Breast epithelium (tissue), 4 donors: ENCODE measurements at regions not wholly inside any gene's neighbourhood (a gene's known extent, or its start where the extent isn't known, plus 50 kb on each side); places are given as distances from the start of the nearest gene placed in this dataset.
"Not testable (repeated sequence)": the region's sequence is repeated elsewhere in the genome, so short reads cannot be mapped to it uniquely, and the experiment has no call there.

Experiments
- DNase-seq, 2 donors: peaks; one replicate each; pipeline ENCODE4 v3.0.0-alpha.2; 2019; ENCODE audit warnings: low spot score in 2 of 2
- H3K27ac ChIP-seq, 2 donors: fragments of 200-600 bp; sonication (generic) in 1 of 2; one replicate each; pipeline ENCODE4 v1.5.1; 2016 to 2019; ENCODE audit warnings: mild to moderate bottlenecking in 1 of 2
- H3K27me3 ChIP-seq, 2 donors: fragments of 200-600 bp; sonication (generic) in 1 of 2; one replicate each; pipeline versions ENCODE4 v1.5.1 to v1.6.0; 2017 to 2019; ENCODE audit warnings: control low read depth in 1 of 2, mild to moderate bottlenecking in 1 of 2
- H3K36me3 ChIP-seq: fragments of 200-600 bp; one replicate; pipeline ENCODE4 v1.5.1; 2019
- H3K4me1 ChIP-seq, 2 donors: fragments of 200-600 bp; sonication (generic); one replicate each; pipeline ENCODE4 v1.5.1; 2016 to 2019; ENCODE audit warnings: control low read depth in 1 of 2
- H3K4me3 ChIP-seq, 3 donors: fragments of 200-600 bp; sonication (generic); 1 replicate in 2 of 3; 2 replicates in 1 of 3; pipeline ENCODE4 v1.5.1; 2016 to 2019; ENCODE audit warnings: mild to moderate bottlenecking in 3 of 3, moderate library complexity in 2 of 3
- H3K9me3 ChIP-seq, 2 donors: fragments of 200-600 bp; sonication (generic) in 1 of 2; one replicate each; pipeline ENCODE4 v1.5.1; 2016 to 2019; ENCODE audit warnings: control low read depth in 1 of 2
- POLR2A ChIP-seq: fragments of 450-650 bp; IDR thresholded peaks from one replicate; pipeline ENCODE4 v1.6.1; 2016; ENCODE audit warnings: antibody characterized with exemption, mild to moderate bottlenecking, moderate library complexity
- POLR2AphosphoS5 ChIP-seq, 3 donors: sonication (generic); formaldehyde crosslinking; IDR thresholded peaks; one replicate each; pipeline ENCODE4 v1.6.1; 2017; ENCODE audit warnings: antibody characterized with exemption in 3 of 3
- intact Hi-C: fragments of 100-400 bp; cut with DNase I; formaldehyde crosslinking; loops from one replicate; pipeline ENCODE4 v1.15.1; 2023; ENCODE audit warnings: low total_unique reads
- TF ChIP-seq, protein P1 (sequence below), 3 donors: fragments of 450-650 bp; IDR thresholded peaks; one replicate each; pipeline ENCODE4 v1.5.1; 2016 to 2017; ENCODE audit warnings: antibody characterized with exemption in 3 of 3, mild to moderate bottlenecking in 3 of 3, moderate library complexity in 3 of 3

DNA sequence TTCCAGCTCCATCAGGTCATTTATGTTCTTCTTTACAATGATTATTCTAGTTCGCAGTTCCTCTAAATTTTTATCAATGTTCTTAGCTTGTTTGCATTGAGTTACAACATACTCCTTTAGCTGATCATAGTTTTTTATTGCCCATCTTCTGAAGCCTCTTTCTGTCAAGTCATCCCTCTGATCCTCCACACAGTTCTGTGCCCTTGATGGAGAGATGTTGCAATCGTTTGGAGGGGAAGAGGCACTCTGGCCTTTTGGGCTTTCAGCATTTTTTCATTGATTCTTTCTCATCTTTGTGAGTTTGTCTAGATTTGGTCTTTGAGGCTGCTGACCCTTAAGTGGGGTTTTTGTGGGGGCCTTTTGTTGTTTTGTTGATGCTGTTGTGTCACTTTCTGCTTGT, 234.6 kb upstream of the CBLB start:
- H3K27ac ChIP-seq: no peak overlapping the region
- H3K9me3 ChIP-seq: peaks cover 0 to 13% of the 10 kb centered on the region in 2 donors
- TF ChIP-seq, protein P1, sequence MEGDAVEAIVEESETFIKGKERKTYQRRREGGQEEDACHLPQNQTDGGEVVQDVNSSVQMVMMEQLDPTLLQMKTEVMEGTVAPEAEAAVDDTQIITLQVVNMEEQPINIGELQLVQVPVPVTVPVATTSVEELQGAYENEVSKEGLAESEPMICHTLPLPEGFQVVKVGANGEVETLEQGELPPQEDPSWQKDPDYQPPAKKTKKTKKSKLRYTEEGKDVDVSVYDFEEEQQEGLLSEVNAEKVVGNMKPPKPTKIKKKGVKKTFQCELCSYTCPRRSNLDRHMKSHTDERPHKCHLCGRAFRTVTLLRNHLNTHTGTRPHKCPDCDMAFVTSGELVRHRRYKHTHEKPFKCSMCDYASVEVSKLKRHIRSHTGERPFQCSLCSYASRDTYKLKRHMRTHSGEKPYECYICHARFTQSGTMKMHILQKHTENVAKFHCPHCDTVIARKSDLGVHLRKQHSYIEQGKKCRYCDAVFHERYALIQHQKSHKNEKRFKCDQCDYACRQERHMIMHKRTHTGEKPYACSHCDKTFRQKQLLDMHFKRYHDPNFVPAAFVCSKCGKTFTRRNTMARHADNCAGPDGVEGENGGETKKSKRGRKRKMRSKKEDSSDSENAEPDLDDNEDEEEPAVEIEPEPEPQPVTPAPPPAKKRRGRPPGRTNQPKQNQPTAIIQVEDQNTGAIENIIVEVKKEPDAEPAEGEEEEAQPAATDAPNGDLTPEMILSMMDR (IDR thresholded peaks at IDR 0.05): no peak
- no peaks in the 10 kb centered on the region for H3K36me3 ChIP-seq
- no peaks in the 10 kb centered on the region for H3K4me1 ChIP-seq
- DNase-seq: no peak
- no peaks in the 10 kb centered on the region for H3K27me3 ChIP-seq
- intact Hi-C loops: no loop called here
- no peak overlapping the region for H3K4me3 ChIP-seq

DNA sequence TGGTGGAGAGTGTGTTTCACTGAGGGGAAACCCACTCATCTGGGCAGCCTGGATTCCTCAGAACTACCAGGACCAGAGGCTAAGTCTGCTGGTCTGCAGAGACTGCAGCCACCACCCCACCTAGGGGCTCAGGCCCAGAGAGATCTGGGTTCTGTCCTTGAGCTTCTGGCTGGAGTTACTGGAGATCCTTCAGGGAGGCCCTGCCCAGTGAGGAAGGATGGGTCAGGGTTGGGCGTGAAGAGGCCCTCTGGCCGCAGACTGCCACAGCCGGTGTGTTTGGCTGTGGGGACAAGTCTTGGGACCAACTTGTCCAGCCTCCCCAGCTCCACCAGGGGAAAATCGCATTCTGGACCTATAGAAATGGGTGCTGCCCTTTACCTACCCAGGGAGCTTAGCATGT, 235.3 kb upstream of the CBLB start:
- no peak for TF ChIP-seq POLR2A
- TF ChIP-seq, protein P1 (IDR thresholded peaks at IDR 0.05): no peak
- TF ChIP-seq POLR2AphosphoS5 (IDR thresholded peaks at IDR 0.05): no peak

DNA sequence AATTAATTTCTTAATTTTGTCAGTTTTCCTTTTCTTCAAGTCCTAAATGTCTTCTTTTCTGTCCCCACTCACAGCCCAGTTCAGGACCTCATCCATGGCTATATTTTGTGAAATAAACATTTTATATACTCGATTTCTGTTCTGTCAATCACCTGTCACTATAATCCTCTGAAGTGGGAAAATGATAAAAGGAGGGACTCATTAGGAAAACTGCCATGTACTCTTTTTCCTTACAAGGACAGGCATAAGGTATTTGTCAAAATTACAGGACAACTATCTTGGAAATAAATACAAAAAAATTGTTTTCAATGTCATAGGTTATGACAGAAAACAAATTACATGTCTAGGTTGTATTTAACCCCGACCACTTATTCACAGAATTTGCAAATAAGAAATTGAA, 240.1 kb upstream of the CBLB start:
- H3K36me3 ChIP-seq: no peaks in the 10 kb centered on the region
- no peak overlapping the region for H3K4me3 ChIP-seq
- intact Hi-C loops: no loop called here
- no peaks in the 10 kb centered on the region for H3K4me1 ChIP-seq
- TF ChIP-seq POLR2AphosphoS5 (IDR thresholded peaks at IDR 0.05) (no peak), POLR2A (no peak)
- TF ChIP-seq, protein P1 (IDR thresholded peaks at IDR 0.05): no peak
- no peaks in the 10 kb centered on the region for H3K9me3 ChIP-seq
- H3K27ac ChIP-seq: no peak overlapping the region
- no peaks in the 10 kb centered on the region for H3K27me3 ChIP-seq
- no peak for DNase-seq

More for the DNA sequence above, 235.3 kb upstream of the CBLB start:
- H3K4me3 ChIP-seq: no peak overlapping the region
- intact Hi-C loops: no loop called here
- no peak for DNase-seq
- H3K36me3 ChIP-seq: no peaks in the 10 kb centered on the region
- no peaks in the 10 kb centered on the region for H3K27me3 ChIP-seq
- peaks cover 0 to 13% of the 10 kb centered on the region in 2 donors for H3K9me3 ChIP-seq
- no peak overlapping the region for H3K27ac ChIP-seq
- H3K4me1 ChIP-seq: no peaks in the 10 kb centered on the region

DNA sequence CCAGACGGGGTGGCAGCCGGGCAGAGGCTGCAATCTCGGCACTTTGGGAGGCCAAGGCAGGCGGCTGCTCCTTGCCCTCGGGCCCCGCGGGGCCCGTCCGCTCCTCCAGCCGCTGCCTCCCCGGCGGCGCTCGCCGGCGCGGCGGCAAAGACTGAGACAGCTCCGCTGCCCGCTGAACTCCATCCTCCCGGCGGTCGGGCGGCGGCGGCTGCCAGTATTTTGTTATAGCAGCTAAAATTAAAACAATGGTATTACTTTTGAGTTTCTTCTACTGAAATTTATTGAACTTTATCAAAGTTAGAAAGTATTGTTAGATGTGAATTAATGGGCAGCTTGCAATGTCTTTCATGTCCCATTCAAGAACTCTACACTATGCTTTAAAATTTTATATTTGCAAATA, 243.7 kb upstream of the CBLB start:
- H3K4me1 ChIP-seq, H3K9me3 ChIP-seq, H3K4me3 ChIP-seq, H3K36me3 ChIP-seq, H3K27me3 ChIP-seq, DNase-seq, intact Hi-C loops, H3K27ac ChIP-seq: not testable (repeated sequence)

DNA sequence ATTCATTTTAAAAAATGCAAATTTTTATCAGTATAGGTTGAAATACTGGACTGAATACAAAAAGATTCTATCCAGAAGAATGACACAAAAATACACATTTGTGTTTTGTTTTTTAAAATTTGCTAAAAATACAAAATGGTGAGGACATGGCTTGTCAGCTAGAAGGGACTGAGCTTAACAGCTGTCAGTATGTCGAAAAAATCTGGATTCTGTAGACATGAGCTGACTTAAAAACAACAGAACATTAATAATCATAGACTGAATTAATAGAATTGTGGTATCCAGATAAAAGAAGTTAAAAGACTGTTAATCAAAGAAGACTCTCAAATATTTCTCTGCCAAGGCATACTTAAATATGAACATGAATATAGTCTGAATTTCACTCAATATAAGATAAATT, 244.9 kb upstream of the CBLB start:
- no peak for DNase-seq
- Histone ChIP-seq H3K27ac (no peak overlapping the region), H3K9me3 (no peaks in the 10 kb centered on the region), H3K4me1 (no peaks in the 10 kb centered on the region), H3K27me3 (no peaks in the 10 kb centered on the region), H3K36me3 (no peaks in the 10 kb centered on the region), H3K4me3 (no peak overlapping the region)
- TF ChIP-seq POLR2A: no peak
- intact Hi-C loops: no loop called here

DNA sequence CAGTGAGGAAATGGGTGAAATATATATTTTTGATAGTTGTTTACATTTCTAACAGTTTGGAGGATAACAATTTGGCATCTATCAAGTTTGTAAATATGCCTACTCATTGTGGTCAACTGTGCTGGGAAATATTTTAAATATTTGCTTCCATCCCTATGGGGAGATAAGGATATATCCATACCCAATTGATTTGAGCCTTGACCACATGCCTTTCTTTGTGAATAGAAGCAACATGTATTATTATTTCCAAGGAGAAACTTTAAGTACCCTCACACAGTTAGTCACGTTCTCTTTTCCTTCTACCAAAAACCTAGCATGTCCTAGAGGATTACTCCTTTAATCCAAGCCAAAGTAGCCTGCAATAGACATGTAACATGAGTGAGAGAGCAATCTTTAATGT, 245.4 kb upstream of the CBLB start:
- TF ChIP-seq, protein P1 (IDR thresholded peaks at IDR 0.05): no peak
- TF ChIP-seq POLR2AphosphoS5 (IDR thresholded peaks at IDR 0.05): no peak
- Histone ChIP-seq H3K9me3 (no peaks in the 10 kb centered on the region), H3K27me3 (no peaks in the 10 kb centered on the region), H3K4me3 (no peak overlapping the region), H3K4me1 (no peaks in the 10 kb centered on the region), H3K27ac (no peak overlapping the region), H3K36me3 (no peaks in the 10 kb centered on the region)
- intact Hi-C loops: no loop called here
- DNase-seq: no peak
